Erythroblast (primary cell): ENCODE measurements at regions not wholly inside any gene's neighbourhood (a gene's known extent, or its start where the extent isn't known, plus 50 kb on each side); places are given as distances from the start of the nearest gene placed in this dataset.

ENCODE experiments used
- GATA1 ChIP-seq: IDR thresholded peaks from 2 replicates; pipeline ENCODE4 v1.6.1; 2011; ENCODE audit warnings: low read depth, mild to moderate bottlenecking, control low read depth, low read length, moderate library complexity
- POLR2A ChIP-seq: IDR thresholded peaks from 2 replicates; pipeline ENCODE4 v1.6.1; 2011; ENCODE audit warnings: mild to moderate bottlenecking, low read length

DNA sequence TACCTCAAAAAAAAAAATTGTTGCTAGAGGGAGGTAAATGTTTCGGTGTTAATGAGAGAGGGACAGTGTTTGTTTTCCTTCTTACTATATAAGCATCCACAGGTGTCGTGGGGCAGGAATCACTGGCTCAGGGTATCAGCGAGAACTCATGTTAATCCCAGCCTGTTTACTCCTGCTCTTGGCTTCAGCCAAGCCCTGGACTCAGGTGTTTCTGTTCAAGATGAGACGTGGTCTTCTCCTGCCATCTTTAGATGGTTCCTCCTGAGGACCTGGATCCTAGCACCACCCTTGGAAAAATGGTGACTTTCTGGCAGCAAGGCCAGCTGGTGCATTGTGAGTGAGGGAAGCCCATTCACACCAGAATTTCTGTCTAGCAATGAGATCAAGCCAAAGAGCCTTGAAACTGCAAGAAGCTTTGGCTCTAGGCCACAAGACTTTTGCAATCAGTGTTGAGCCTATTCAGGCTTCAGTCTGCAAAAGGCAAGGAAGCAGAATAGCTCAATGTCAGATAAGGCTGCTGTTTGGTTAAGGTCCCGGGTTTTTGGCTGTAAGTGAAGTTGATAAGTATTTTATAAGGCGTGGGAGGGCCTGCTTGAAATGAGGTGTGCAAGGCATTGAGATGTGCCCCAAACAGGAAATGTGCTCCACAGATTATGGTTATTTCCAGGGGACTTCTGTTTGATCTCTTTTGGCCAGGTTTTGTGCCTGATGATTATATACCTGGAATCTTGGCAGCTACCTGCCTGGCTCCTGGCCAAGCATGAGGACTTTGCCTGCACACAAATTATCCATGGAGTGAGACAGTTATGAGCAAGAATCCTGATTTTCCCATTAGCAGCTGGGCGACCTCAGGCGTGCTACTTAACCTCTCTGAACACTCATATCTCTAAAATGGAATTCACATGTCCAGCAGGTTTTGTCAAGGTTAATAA, 99.8 kb downstream of the TENT4A start:
- TF ChIP-seq POLR2A (no peak), GATA1 (no peak)
